ENCODE measurements at regions not wholly inside any gene's neighbourhood (a gene's known extent, or its start where the extent isn't known, plus 50 kb on each side); places are given as distances from the start of the nearest gene placed in this dataset.
"Not testable (repeated sequence)": the region's sequence is repeated elsewhere in the genome, so short reads cannot be mapped to it uniquely, and the experiment has no call there.

- H3K36me3 ChIP-seq (ENCODE audit: control insufficient read depth, insufficient read depth, low read length), result no peaks in the 10 kb centered on the region
- no peaks in the 10 kb centered on the region for H3K27me3 ChIP-seq (ENCODE audit: control insufficient read depth, insufficient read depth, low read length)
- H2AFZ ChIP-seq, result no peak overlapping the region
- H3K4me2 ChIP-seq (ENCODE audit: low read length), result no peak overlapping the region
- no peaks in the 10 kb centered on the region for H3K79me2 ChIP-seq
- no peaks in the 10 kb centered on the region for H3K4me1 ChIP-seq
- no peak overlapping the region for H3K9ac ChIP-seq
- no peak overlapping the region for H3K27ac ChIP-seq
- H3K4me3 ChIP-seq (ENCODE audit: low read depth, low read length), result no peak overlapping the region
- no peaks in the 10 kb centered on the region for H3K9me3 ChIP-seq (ENCODE audit: control insufficient read depth, low read length)
- no peak for TF ChIP-seq CTCF (IDR thresholded peaks at IDR 0.05)
Measured at GRCh38 chr2:53493210-53493609, 274.4 kb upstream of the CHAC2 start.

DNA sequence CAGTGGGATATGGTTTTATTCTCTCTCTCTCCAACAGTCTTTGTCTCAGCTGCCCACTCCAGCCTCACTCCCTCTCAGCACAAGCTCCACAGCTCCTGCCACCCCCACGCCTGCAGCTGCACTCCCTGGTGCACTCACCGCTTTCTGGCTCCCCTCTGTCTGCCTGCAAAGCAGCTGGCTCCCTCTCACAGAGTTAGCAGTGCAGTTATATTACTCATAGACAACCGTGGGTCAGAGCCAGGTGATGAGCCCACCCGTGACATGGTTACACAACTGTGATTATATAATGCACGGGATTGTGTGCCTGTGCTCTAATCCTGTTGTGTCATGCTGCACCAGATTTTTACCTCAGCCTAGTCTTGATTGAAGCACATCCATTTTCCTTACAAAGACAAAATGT, 276.9 kb upstream of the CHAC2 start:
- TF ChIP-seq CTCF (IDR thresholded peaks at IDR 0.05), result no peak
- no peaks in the 10 kb centered on the region for H3K36me3 ChIP-seq (ENCODE audit: control insufficient read depth, insufficient read depth, low read length)
- H2AFZ ChIP-seq, result no peak overlapping the region
- no peaks in the 10 kb centered on the region for H3K9me3 ChIP-seq (ENCODE audit: control insufficient read depth, low read length)
- no peaks in the 10 kb centered on the region for H3K4me1 ChIP-seq
- no peak overlapping the region for H3K4me2 ChIP-seq (ENCODE audit: low read length)
- no peak overlapping the region for H3K4me3 ChIP-seq (ENCODE audit: low read depth, low read length)
- H3K79me2 ChIP-seq, result no peaks in the 10 kb centered on the region
- H3K9ac ChIP-seq, result no peak overlapping the region
- no peaks in the 10 kb centered on the region for H3K27me3 ChIP-seq (ENCODE audit: control insufficient read depth, insufficient read depth, low read length)
- H3K27ac ChIP-seq, result no peak overlapping the region

DNA sequence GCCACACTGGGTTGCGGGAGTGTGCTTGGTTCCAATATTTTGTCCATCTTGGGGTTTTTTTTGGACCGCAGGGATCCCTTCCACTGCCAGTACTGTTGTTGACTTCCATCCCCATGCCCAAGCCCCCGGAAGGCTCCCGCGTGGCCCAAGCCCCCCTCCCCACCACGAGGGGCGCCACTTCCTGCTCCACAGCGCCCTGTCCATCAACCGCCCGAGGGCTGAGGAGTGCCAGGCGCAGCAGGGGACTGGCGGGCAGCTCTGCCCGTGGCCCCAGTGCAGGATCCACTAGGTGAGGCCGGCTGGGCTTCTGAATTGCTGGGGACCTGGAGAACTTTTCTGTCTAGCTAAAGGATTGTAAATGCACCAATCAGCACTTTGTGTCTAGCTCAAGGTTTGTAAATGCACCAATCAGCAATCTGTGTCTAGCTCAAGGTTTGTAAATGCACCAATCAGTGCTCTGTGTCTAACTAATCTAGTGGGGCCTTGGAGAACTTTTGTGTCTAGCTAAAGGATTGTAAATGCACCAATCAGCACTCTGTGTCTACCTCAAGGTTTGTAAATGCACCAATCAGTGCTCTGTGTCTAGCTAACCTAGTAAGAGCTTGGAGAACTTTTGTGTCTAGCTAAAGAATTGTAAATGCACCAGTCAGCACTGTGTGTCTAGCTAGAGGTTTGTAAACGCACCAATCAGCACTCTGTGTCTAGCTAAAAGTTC, 281.3 kb upstream of the CHAC2 start:
- H3K9ac ChIP-seq; H3K36me3 ChIP-seq (ENCODE audit: control insufficient read depth, insufficient read depth, low read length); H3K9me3 ChIP-seq (ENCODE audit: control insufficient read depth, low read length); H3K27ac ChIP-seq; H3K4me2 ChIP-seq (ENCODE audit: low read length); H3K79me2 ChIP-seq; H3K4me1 ChIP-seq; H2AFZ ChIP-seq; H3K4me3 ChIP-seq (ENCODE audit: low read depth, low read length); H3K27me3 ChIP-seq (ENCODE audit: control insufficient read depth, insufficient read depth, low read length): not testable (repeated sequence)

DNA sequence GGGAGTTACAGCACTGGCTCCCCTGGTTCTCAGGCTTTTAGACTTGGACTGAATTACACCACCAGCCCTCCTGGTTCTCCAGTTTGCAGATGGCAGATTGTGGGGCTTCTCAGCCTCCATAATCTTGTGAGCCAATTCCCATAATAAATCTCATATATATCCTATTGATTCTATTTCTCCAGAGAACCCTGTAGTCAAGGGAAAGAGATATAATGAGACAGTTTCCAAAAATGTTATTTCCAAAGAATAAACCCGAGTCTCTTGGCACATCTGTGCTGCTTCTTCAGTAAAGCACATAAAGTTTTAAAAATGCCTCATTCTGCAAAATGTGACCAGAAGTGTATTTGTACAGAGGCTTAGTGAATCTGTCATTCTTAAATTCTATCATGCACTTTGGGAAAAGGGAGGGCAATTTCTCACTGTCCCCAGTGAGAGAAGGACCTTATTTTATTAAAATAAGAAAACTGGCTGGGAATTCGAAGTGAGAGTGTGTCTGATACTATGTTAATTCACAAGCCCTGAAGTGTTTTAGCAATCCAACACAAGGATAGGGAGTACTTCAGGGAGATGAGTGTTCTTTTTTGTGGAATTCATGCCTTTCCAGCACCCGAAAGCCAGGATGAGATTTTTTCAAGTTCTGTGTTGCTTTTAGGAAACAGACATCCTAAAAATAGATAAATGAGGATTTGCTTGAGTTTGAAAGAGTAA, 282.4 kb upstream of the CHAC2 start:
- Histone ChIP-seq H3K36me3 (ENCODE audit: control insufficient read depth, insufficient read depth, low read length) (no peaks in the 10 kb centered on the region), H3K4me1 (no peaks in the 10 kb centered on the region), H3K4me3 (ENCODE audit: low read depth, low read length) (no peak overlapping the region), H3K27me3 (ENCODE audit: control insufficient read depth, insufficient read depth, low read length) (no peaks in the 10 kb centered on the region), H3K79me2 (no peaks in the 10 kb centered on the region), H2AFZ (no peak overlapping the region), H3K9ac (no peak overlapping the region), H3K4me2 (ENCODE audit: low read length) (no peak overlapping the region), H3K9me3 (ENCODE audit: control insufficient read depth, low read length) (no peaks in the 10 kb centered on the region), H3K27ac (no peak overlapping the region)
- TF ChIP-seq CTCF (IDR thresholded peaks at IDR 0.05), result no peak

GRCh38 chr2:53484531-53484930, 283.1 kb upstream of the CHAC2 start:
- no peak overlapping the region for H2AFZ ChIP-seq
- H3K9ac ChIP-seq, result no peak overlapping the region
- H3K4me1 ChIP-seq, result no peaks in the 10 kb centered on the region
- no peaks in the 10 kb centered on the region for H3K36me3 ChIP-seq (ENCODE audit: control insufficient read depth, insufficient read depth, low read length)
- H3K4me2 ChIP-seq (ENCODE audit: low read length), result no peak overlapping the region
- H3K27me3 ChIP-seq (ENCODE audit: control insufficient read depth, insufficient read depth, low read length), result no peaks in the 10 kb centered on the region
- H3K4me3 ChIP-seq (ENCODE audit: low read depth, low read length), result no peak overlapping the region
- TF ChIP-seq CTCF (IDR thresholded peaks at IDR 0.05), result no peak
- no peak overlapping the region for H3K27ac ChIP-seq
- H3K9me3 ChIP-seq (ENCODE audit: control insufficient read depth, low read length), result no peaks in the 10 kb centered on the region
- no peaks in the 10 kb centered on the region for H3K79me2 ChIP-seq

Measured in parathyroid adenoma (tissue), 2 donors.